Keratinocyte (primary cell): ENCODE measurements at regions not wholly inside any gene's neighbourhood (a gene's known extent, or its start where the extent isn't known, plus 50 kb on each side); places are given as distances from the start of the nearest gene placed in this dataset.

Experiments
- CTCF ChIP-seq, 3 experiments: IDR thresholded peaks in 1 of 3; conservative IDR thresholded peaks in 1 of 3; optimal IDR thresholded peaks in 1 of 3; 2 replicates in 2 of 3; 3 replicates in 1 of 3; pipeline versions ENCODE3 to v1.5.1; 2011; ENCODE audit warnings: low read length in 3 of 3, mild to moderate bottlenecking in 3 of 3, moderate library complexity in 2 of 3, control low read depth in 1 of 3, inconsistent platforms in 1 of 3; ENCODE audit not compliant: insufficient read depth in 2 of 3; ENCODE audit errors: extremely low read depth in 1 of 3
- EZH2 ChIP-seq: IDR thresholded peaks from one replicate; pipeline ENCODE4 v1.6.1; 2012; ENCODE audit warnings: inconsistent platforms, mild to moderate bottlenecking, low read length, moderate library complexity

GRCh38 chr4:184952522-184952921 lies 65.8 kb upstream of the HELT start:
- no peak for TF ChIP-seq CTCF (optimal IDR thresholded peaks at IDR 0.05 in 1 of 3, IDR thresholded peaks at IDR 0.05 in 1 of 3, conservative IDR thresholded peaks at IDR 0.05 in 1 of 3; ENCODE audit: extremely low read depth in 1 of 3, insufficient read depth in 2 of 3, low read length in 3 of 3)
- no peak for TF ChIP-seq EZH2
